NCI-H69 (cell line): ENCODE measurements at regions not wholly inside any gene's neighbourhood (a gene's known extent, or its start where the extent isn't known, plus 50 kb on each side); places are given as distances from the start of the nearest gene placed in this dataset.
"Not testable (repeated sequence)": the region's sequence is repeated elsewhere in the genome, so short reads cannot be mapped to it uniquely, and the experiment has no call there.

Source experiments
- DNase-seq: peaks from one replicate; lab custom pipeline; 2025; lab: John Stamatoyannopoulos, UW

- DNase-seq = no peak
These were observed 776.7 kb downstream of the NXPH1 start for GRCh38 chr7:9210114-9210513.

GRCh38 chr7:9217204-9217603, 783.8 kb downstream of the NXPH1 start:
- peak; percentile 97 for DNase-seq

GRCh38 chr7:9226500-9226899, 793.1 kb downstream of the NXPH1 start:
- DNase-seq = no peak

- DNase-seq = peak; percentile 98
These were observed 798.3 kb downstream of the NXPH1 start for GRCh38 chr7:9231630-9232121.

GRCh38 chr7:9240001-9240400, 806.6 kb downstream of the NXPH1 start:
- DNase-seq = no peak

- no peak for DNase-seq
These were observed 808.4 kb downstream of the NXPH1 start for GRCh38 chr7:9241826-9242225.

- DNase-seq = no peak
These were observed 809.2 kb downstream of the NXPH1 start for GRCh38 chr7:9242636-9243035.

- peak; percentile 92 for DNase-seq
These were observed 817.5 kb downstream of the NXPH1 start for GRCh38 chr7:9250876-9251275.

- DNase-seq = peak; percentile 12
These were observed 831.0 kb downstream of the NXPH1 start for GRCh38 chr7:9264395-9264794.

- no peak for DNase-seq
These were observed 846.7 kb downstream of the NXPH1 start for GRCh38 chr7:9280088-9280487.

GRCh38 chr7:9283246-9283645, 849.8 kb downstream of the NXPH1 start:
- DNase-seq = no peak

GRCh38 chr7:9302436-9302835, 869.0 kb downstream of the NXPH1 start:
- no peak for DNase-seq

- DNase-seq = peak; percentile 47
These were observed 873.7 kb downstream of the NXPH1 start for GRCh38 chr7:9307131-9307530.

- DNase-seq = peak; percentile 25
These were observed 891.1 kb downstream of the NXPH1 start for GRCh38 chr7:9324513-9324912.

GRCh38 chr7:9328296-9328695, 894.9 kb downstream of the NXPH1 start:
- DNase-seq = no peak

- DNase-seq = no peak
These were observed 916.2 kb downstream of the NXPH1 start for GRCh38 chr7:9349625-9350024.

GRCh38 chr7:9391221-9391620, 957.8 kb downstream of the NXPH1 start:
- no peak for DNase-seq

- no peak for DNase-seq
These were observed 958.6 kb downstream of the NXPH1 start for GRCh38 chr7:9391984-9392383.

- DNase-seq = not testable (repeated sequence)
These were observed 971.0 kb downstream of the NXPH1 start for GRCh38 chr7:9404386-9404785.

GRCh38 chr7:9407816-9408215, 974.4 kb downstream of the NXPH1 start:
- DNase-seq = no peak

- DNase-seq = no peak
These were observed 1020.1 kb downstream of the NXPH1 start for GRCh38 chr7:9453521-9453920.

GRCh38 chr7:9488555-9488954, 1055.1 kb downstream of the NXPH1 start:
- no peak for DNase-seq

- peak; percentile 19 for DNase-seq
These were observed 1064.9 kb downstream of the NXPH1 start for GRCh38 chr7:9498303-9498702.

GRCh38 chr7:9502269-9502668, 1068.9 kb downstream of the NXPH1 start:
- DNase-seq = no peak

- no peak for DNase-seq
These were observed 1071.3 kb downstream of the NXPH1 start for GRCh38 chr7:9504678-9505077.
